Renal cortical epithelial cell (primary cell): ENCODE measurements at regions not wholly inside any gene's neighbourhood (a gene's known extent, or its start where the extent isn't known, plus 50 kb on each side); places are given as distances from the start of the nearest gene placed in this dataset.

Experiments used
- DNase-seq: peaks from one replicate; pipeline ENCODE4 v3.0.0-alpha.2; 2011; ENCODE audit warnings: low read depth

DNA sequence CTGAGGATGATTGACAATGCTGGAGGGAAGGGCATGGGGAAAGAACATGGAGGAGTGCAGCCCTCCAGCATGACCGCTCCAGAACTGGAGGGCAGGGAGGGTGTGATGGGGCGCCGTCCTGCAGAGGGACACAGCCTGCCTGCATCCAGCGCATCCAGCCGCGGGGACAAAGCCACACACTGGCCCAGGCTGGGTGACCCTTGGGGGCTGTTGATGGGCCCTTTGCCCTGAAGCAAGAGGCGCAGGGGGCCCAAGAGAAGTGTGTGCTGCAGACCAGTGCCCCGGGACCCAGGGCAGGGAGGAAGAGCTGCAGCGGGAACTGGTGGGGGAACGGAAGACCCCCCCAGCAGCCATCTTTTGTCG lies 169.8 kb upstream of the PPP1R26 start:
- no peak for DNase-seq

GRCh38 chr9:135310134-135310533 lies 169.4 kb upstream of the PPP1R26 start:
- no peak for DNase-seq

DNA sequence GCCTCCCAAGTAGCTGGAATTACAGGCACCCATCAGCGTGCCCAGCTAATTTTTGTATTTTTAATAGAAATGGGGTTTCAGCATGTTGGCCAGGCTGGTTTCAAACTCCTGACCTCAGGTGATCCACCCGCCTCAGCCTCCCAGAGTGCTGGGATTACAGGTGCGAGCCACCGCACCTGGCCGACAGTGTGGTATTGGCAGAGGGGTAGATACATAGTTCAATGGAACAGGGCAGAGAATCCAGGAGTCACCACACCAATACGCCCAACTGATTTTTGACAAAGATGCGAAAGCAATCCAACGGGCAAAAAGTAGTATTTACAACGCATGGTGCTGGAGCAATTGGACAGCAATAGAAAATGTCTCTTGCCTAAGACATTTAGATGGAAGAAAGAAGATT lies 164.0 kb upstream of the PPP1R26 start:
- no peak for DNase-seq

GRCh38 chr9:135320331-135320730 lies 159.3 kb upstream of the PPP1R26 start:
- DNase-seq: no peak

GRCh38 chr9:135320943-135321342 lies 158.6 kb upstream of the PPP1R26 start:
- no peak for DNase-seq

GRCh38 chr9:135321580-135321979 lies 158.0 kb upstream of the PPP1R26 start:
- no peak for DNase-seq

DNA sequence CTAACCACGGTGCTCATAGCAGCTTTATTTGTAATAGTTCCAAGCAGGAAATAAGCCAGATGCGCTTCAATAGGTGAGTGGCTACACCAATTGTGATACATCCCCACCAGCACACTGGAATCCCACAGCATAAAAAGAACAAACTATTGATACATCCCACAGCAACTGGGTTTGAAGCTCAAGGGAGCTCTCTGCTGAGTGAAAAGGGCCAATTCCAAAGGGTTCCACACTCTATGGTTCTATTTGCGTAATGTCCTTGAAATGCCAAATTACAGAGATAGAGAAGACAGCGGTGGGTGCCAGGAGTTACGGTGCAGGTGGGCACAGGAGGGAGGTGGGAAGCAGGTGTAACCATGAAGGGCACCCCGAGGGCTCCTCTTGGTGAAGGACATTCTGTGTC lies 155.3 kb upstream of the PPP1R26 start:
- DNase-seq: no peak

- no peak for DNase-seq
Measured at GRCh38 chr9:135326141-135326540, 153.4 kb upstream of the PPP1R26 start.

DNA sequence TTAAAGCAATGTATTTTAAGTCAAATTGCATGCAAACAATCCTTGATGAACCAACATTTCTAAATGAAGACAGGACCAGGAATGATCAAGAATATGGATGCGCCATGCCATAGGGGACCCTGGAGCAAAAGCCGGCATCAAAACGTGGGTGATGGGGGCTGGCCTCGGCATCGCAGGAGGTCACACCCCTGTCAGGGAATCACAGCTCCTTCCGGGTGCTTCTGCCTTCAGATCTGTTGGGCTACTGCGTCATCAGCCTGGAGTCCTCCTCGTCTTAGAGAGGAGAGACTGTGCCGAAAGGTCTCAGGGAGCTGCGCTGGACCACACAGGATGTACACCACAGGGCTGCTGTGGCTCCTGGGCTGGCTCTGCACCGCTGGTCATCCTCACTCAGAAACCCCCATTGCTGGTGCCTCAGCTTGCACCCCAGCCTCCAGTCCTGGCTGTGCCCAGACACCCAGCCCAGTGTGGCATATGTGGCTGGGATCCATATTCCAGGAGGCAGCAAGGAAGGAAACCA lies 152.9 kb upstream of the PPP1R26 start:
- DNase-seq: no peak

DNA sequence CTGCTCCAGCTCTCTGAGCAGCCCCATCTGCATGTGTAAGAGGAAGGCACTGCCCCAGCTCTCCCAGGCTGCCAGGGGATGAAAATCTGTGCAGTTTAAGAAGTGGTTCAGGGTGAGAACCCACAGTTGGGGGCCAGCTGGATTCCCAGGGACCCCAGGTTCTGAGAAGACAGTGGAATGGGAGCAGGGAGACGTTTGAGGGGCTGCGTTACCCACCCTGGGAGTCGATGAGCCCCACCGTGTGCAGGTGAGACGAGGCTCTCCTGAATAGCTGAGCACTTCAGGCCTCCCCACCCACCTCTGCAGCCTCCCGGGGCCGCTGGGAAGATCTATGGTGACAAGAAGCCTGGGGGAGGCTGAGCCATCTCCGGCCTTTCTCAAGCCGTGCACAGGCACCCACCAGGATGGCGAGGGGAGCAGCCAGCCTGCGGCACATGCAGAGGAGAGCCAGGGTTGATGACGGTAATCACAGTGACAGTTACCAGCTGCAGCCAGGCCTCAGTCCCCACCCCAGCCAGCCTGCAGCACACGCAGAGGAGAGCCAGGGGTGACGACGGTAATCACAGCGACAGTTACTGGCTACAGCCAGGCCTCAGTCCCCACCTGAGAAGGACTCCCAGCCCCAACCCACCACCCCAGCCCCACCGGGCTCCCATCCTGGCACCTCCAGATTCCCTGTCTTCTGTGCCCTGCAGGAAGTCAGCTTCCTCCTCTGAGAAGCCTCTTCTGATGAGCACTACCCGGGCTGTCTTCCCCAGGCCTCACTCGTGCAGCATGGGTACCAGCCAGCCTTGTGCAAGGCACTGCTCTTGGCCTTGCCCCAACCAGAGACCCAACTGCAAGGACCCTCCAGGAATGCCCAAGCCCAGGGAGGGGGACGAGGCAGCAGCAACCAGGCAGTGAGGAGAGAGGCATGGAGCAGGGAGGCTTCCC lies 150.8 kb upstream of the PPP1R26 start:
- DNase-seq: no peak

DNA sequence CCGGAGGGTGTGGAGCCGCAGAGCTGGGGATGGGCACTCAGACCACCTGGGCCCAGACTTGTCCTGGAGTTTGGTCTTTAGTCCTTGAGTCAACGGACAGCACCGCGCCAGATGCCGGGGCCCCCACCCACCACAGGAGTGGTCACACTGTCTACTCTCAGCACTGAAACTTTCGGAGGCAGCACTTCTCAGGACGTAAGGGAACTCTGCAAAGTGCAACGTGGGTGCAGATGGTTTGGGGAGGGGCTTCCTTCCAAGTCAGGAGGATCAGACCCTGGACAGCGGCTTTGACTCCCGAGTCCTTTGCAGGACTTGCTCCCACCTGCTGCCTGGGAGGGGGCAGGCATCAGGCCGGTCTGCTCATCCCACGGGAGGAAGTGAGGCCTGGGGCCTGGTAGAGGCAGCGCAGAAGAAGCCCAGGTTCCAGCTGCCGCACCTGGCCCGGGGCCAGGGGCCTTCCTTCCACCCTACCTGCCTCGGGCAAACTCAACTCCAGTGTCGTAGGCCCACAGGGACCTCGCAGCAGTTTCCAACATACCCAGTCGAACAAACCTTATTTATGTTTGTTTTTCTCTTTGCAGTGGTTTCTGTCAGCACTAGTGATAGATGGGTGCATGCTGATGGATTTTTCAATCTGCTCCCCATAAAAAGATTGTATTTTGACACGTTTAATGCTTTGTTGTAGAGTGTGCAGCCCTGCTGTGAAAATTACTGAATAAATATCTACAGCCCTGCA lies 149.8 kb upstream of the PPP1R26 start:
- no peak for DNase-seq

DNA sequence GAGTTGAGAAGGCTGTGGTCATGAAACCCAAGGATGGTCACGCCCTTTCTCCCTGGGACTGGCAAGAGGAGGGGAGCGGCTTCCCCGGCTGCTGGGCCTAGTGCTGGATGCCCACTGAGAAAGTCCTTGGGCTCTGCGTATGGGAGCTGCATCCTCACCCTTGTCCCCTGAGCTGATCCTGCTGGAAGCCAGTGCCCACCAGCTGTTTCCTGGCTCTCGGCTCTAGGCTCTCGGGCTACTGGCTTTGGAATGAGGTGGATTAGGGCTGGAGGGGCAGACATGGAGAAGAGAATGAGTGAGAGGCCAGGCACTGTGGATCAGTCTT lies 149.3 kb upstream of the PPP1R26 start:
- no peak for DNase-seq

- DNase-seq: no peak
Measured at GRCh38 chr9:135330685-135331590, 148.6 kb upstream of the PPP1R26 start.

DNA sequence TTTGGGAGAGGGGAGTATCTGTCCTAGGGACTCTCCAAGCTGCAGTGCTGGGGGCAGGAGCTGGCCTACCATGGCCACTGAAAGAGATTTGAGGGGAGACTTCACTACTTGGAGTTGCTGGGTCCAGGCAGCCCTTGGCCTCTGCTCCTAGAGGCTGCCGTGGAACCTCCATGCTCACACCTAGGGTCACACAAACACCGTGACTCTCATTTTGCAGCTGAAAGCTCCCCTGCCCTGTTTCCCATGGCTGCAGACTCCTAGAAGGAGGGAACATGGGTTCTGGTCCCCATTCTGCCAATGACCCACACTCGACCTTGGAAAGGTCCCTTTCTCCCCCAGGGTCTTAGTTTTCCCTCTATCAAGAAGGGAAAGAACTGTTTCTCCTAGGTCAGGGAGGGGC lies 147.1 kb upstream of the PPP1R26 start:
- DNase-seq: no peak

DNA sequence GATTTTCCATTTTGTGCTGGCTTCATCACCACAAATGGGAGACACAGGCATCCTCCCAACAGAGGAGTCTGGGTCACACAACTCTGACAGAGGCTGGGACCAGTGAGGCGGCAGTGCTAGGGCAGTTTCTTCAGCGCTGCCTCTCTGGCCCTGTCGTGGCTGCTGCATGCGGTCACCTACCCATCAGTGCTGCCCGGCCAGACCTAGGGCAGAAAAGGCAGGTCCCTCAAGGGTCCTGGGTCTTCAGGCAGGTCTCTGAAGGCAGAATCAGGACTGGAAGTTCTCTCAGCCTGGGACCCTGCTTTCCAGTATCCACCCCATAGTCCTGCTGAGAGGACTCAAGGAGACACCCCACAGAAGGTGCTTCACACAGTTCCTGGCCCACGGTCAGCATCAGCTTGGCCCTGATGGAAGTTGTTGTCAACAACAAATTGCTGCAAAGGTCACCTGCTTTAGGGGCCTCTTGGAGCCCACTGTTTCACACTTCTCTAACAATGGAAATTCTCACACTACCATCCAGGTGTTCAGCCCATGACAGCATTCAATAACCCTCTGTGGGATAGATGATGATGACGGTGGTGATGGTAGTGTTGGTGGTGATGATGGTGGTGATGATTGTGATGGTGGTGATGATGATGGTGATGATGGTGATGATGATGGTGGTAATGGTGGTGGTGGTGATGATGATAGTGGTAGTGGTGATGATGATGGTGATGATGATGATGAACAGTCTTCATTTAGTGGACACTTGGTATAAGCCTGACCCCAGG lies 146.4 kb upstream of the PPP1R26 start:
- DNase-seq: no peak

- DNase-seq: no peak
Measured at GRCh38 chr9:135334953-135335460, 144.6 kb upstream of the PPP1R26 start.

DNA sequence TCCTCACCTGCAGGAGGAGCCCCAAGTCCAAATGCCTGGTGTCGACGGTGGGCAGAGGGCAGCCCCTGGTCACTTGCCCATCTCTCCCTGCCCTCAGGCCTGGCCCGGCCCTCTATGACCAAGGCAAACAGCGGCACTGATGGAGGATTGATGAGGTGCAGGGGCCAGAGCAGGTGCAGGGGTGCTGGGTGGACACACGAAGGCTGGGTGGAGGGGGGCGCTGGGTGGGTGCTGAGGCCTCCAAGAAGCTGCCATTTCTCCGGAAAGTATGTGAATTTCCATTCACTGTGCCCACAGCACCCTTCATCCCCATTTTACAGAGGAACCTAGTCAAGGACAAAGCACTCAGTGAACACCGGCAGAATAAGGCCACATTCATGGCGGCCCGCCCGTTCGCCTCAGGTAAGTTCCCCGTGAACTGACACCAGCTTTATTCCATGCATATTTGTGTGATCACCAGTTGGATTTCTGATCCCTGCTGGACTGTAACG lies 143.8 kb upstream of the PPP1R26 start:
- no peak for DNase-seq

DNA sequence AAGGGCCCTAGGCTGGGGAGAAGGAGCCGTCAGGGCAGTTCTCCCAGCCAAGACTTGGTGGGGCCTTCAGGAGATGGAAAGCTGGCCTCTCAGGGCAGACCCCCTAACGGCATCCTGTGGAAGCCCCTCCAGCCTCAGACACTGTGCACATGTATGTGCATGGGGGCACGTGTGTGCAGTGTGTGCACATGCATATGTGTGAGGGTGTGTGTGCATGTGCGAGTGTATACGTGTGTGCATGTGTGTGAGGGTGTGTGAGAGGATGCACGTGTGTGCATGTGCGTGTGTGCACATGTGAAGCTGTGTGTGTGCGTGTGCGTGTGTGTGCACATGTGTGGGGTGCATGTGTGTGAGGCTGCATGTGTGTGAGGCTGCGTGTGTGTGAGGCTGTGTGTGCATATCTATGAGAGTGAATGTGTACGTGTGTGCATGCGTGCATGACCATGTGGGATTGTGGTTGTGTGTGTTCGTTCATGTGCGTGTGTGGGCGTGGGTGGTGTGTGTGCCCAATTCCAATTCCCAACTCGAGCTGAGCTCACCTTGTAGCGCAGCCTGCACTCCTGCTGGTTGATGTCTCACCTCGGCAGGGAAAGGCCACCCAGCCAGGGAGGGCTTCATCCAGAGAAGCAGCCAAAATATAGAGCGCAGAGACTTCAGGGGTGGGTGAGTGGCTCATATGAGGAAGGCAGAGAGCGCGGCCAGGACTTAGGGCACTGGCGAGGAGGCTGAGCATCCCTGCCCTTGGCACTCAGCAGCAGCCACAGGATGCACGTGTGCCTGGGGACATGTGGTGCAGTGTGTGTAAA lies 142.7 kb upstream of the PPP1R26 start:
- DNase-seq: no peak

DNA sequence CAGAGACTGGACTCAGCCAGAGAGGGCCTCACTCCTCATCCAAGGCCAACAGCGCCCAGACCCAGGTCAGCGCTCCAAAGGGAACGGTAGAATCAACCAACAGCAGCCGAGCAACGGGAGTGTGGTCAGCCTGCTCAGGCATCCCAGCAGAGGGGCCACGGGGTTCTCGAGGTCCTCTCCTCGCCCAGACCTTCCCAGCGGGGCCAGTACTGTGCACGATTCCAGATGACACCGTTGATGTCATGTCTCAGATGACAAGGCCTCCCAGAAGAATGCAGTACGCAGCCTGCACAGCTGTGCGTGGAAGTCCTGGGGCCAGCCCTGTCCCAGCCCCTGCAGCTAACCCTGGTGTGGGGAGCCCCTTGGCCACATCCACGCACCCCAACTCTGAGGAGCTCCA lies 141.0 kb upstream of the PPP1R26 start:
- no peak for DNase-seq

GRCh38 chr9:135339378-135339973 lies 140.1 kb upstream of the PPP1R26 start:
- DNase-seq: no peak
